ENCODE measurements at regions not wholly inside any gene's neighbourhood (a gene's known extent, or its start where the extent isn't known, plus 50 kb on each side); places are given as distances from the start of the nearest gene placed in this dataset.

- TF ChIP-seq FOXM1 (IDR thresholded peaks at IDR 0.05; ENCODE audit: borderline replicate concordance) (no peak), SUZ12 (IDR thresholded peaks at IDR 0.05) (no peak), PKNOX1 (IDR thresholded peaks at IDR 0.05) (no peak), CTBP1 (IDR thresholded peaks at IDR 0.05; ENCODE audit: borderline replicate concordance) (no peak), ELF4 (IDR thresholded peaks at IDR 0.05) (no peak), SP1 (IDR thresholded peaks at IDR 0.05) (no peak)
Measured at GRCh38 chr18:40347261-40347660, 1607.8 kb upstream of the PIK3C3 start.

Measured in HEK293T (cell line).